Omental fat pad (tissue), 3 donors: ENCODE measurements at regions not wholly inside any gene's neighbourhood (a gene's known extent, or its start where the extent isn't known, plus 50 kb on each side); places are given as distances from the start of the nearest gene placed in this dataset.

Source experiments
- ATAC-seq: fragments of 150-250 bp; one replicate; pipeline ENCODE4 v1.9.1; 2016; ENCODE audit warnings: mild to moderate bottlenecking, moderate library complexity; ENCODE audit not compliant: low FRiP score
- DNase-seq: peaks from one replicate; pipeline ENCODE4 v3.0.0-alpha.2; 2019; ENCODE audit warnings: low spot score
- TF ChIP-seq, protein P1 (sequence below), 3 donors: fragments of 450-650 bp; IDR thresholded peaks; one replicate each; pipeline ENCODE4 v1.5.1; 2016 to 2017; ENCODE audit warnings: antibody characterized with exemption in 3 of 3, mild to moderate bottlenecking in 3 of 3, moderate library complexity in 2 of 3

DNA sequence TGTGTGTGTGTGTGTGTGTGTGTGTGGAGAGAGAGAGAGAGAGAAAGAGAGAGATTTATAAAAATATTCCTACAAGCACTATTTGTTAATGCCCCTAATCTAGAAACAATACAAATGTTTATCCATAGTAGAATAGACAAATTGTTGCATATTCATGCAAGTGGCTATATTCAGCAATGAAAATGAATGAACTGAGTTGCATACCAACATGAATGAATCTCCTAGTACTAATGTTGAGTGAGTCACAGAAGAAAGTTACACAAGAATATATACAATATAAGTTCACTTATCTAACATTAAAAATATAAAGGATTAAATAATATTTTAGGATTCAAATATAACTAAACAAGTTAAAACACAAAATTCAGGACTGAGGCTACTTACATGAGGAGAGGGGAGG, 456.8 kb upstream of the AMOT start:
- TF ChIP-seq, protein P1, sequence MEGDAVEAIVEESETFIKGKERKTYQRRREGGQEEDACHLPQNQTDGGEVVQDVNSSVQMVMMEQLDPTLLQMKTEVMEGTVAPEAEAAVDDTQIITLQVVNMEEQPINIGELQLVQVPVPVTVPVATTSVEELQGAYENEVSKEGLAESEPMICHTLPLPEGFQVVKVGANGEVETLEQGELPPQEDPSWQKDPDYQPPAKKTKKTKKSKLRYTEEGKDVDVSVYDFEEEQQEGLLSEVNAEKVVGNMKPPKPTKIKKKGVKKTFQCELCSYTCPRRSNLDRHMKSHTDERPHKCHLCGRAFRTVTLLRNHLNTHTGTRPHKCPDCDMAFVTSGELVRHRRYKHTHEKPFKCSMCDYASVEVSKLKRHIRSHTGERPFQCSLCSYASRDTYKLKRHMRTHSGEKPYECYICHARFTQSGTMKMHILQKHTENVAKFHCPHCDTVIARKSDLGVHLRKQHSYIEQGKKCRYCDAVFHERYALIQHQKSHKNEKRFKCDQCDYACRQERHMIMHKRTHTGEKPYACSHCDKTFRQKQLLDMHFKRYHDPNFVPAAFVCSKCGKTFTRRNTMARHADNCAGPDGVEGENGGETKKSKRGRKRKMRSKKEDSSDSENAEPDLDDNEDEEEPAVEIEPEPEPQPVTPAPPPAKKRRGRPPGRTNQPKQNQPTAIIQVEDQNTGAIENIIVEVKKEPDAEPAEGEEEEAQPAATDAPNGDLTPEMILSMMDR (IDR thresholded peaks at IDR 0.05) = no peak
- ATAC-seq = no peak
- DNase-seq = no peak

GRCh38 chrX:113289503-113289902, 448.9 kb upstream of the AMOT start:
- DNase-seq = no peak
- TF ChIP-seq, protein P1 (IDR thresholded peaks at IDR 0.05) = no peak
- no peak for ATAC-seq

DNA sequence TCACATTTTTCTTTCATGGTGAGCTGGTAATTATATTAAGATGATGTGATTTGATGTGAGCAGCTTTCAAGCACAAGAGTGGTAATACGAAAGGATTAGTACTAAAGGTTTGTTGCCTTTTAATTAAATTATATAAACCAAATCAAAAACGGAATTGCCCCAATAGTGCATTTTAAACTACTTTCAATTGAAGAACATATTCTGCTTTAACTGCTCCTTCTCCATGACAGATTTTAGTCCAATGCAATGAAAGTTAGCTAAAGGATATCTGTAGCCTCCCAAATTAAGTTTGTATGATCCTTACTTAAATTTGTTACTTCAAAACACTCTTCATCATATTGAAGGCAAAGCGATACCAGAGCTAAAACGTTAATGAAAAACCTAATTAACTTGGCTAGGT, 447.1 kb upstream of the AMOT start:
- ATAC-seq (no peak), DNase-seq (no peak)
- TF ChIP-seq, protein P1 (IDR thresholded peaks at IDR 0.05) = no peak

GRCh38 chrX:113275804-113276203, 435.2 kb upstream of the AMOT start:
- TF ChIP-seq, protein P1 (IDR thresholded peaks at IDR 0.05) = no peak
- no peak for DNase-seq
- no peak for ATAC-seq

DNA sequence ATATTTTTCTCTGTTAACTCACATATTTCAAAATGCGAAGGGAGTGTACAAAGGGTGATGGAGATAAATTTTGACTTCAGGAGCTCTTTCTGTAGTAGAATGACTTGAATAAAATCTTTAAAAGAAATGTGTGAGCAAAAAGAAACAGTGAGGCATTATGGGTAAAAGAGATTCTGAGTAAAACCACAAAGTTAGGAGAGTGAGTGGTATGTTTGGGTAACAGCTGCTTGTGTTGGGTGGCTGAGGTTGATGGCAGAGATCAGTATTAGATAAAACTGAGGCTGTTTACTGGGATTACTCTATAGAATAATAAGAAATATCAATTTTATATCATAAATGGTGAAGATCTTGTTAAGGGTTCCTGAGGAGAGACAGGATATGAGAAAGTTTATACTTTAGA, 434.2 kb upstream of the AMOT start:
- ATAC-seq (no peak), DNase-seq (no peak)
- TF ChIP-seq, protein P1 (IDR thresholded peaks at IDR 0.05) = no peak

DNA sequence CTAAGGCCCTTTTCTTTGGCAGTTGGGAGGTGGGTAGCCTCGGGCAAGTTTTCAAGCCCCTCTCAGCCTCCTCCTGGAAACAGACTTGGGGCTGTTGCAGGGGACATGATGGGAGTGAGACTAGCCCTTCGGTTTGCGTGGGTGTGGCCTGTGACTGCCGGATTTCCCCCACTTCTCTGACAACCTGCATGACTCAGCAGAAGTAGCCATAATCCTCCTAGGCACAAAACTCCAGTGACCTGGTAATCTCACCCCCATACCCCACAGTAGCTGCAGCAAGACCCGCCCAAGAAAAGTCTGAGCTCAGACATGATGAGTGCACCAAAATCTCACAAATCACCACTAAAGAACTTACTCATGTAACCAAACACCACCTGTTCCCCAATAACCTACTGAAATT, 433.7 kb upstream of the AMOT start:
- DNase-seq = no peak
- no peak for ATAC-seq

DNA sequence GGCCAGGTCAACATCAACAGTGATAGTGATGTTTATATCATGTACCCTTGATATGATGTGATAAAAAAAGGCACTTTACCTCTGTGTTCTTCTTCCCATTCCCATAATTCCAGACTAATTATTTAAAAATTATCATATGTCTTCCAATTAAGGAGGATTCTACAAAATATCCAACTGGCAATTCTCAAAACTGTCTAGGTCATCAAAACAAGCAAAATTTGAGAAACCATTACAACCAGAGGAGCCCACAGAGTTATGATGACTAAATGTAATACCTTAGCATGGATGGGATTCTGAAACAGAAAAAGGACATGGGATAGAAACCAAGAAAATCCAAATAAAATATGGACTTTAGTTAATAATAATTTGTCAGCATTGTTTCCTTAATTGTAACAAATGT, 428.6 kb upstream of the AMOT start:
- DNase-seq (no peak), ATAC-seq (no peak)
- TF ChIP-seq, protein P1 (IDR thresholded peaks at IDR 0.05) = no peak

More for the DNA sequence above, 433.7 kb upstream of the AMOT start:
- TF ChIP-seq, protein P1 (IDR thresholded peaks at IDR 0.05) = no peak
